DND-41 (cell line): ENCODE measurements at regions not wholly inside any gene's neighbourhood (a gene's known extent, or its start where the extent isn't known, plus 50 kb on each side); places are given as distances from the start of the nearest gene placed in this dataset.

ENCODE experiments used
- ATAC-seq: fragments of 200-7000 bp; cut with Tn5 transposase; 3 replicates; pipeline ENCODE4 v1.9.1; 2021; ENCODE audit warnings: low read depth; ENCODE audit not compliant: insufficient read depth
- DNase-seq: peaks from one replicate; pipeline ENCODE4 v3.0.0-alpha.2; 2020
- H2AFZ ChIP-seq: 2 replicates; pipeline ENCODE4 v1.6.0; 2012; ENCODE audit warnings: low read depth, low read length
- H3K27ac ChIP-seq: 2 replicates; pipeline ENCODE4 v1.5.1; 2012; ENCODE audit warnings: low read length, inconsistent platforms
- H3K27me3 ChIP-seq: fragments of 200-600 bp; sonication (generic); 2 replicates; pipeline ENCODE4 v1.6.0; 2012; ENCODE audit warnings: low read length, mild to moderate bottlenecking, inconsistent platforms; ENCODE audit not compliant: insufficient read depth, poor library complexity
- H3K36me3 ChIP-seq: 2 replicates; pipeline ENCODE4 v1.5.1; 2012; ENCODE audit warnings: low read length, inconsistent platforms; ENCODE audit not compliant: insufficient read depth
- H3K4me1 ChIP-seq: 2 replicates; pipeline ENCODE4 v1.5.1; 2012; ENCODE audit warnings: mild to moderate bottlenecking, low read length; ENCODE audit not compliant: insufficient read depth
- H3K4me2 ChIP-seq: 2 replicates; pipeline ENCODE4 v1.6.0; 2012; ENCODE audit warnings: mild to moderate bottlenecking, moderate library complexity, low read length, inconsistent platforms; ENCODE audit not compliant: insufficient read depth
- H3K4me3 ChIP-seq, 2 experiments: fragments of 200-600 bp in 1 of 2; shearing (Covaris generic) in 1 of 2; 2 replicates each; pipeline ENCODE4 v1.5.1; 2012 to 2016; ENCODE audit warnings: inconsistent platforms in 2 of 2, low read length in 2 of 2, mild to moderate bottlenecking in 2 of 2, low read depth in 1 of 2, moderate library complexity in 1 of 2
- H3K79me2 ChIP-seq: 2 replicates; pipeline ENCODE4 v1.6.0; 2012; ENCODE audit warnings: low read length, inconsistent platforms; ENCODE audit not compliant: insufficient read depth
- H3K9ac ChIP-seq: 2 replicates; pipeline ENCODE4 v1.6.0; 2012; ENCODE audit warnings: low read depth, mild to moderate bottlenecking, inconsistent platforms, low read length, moderate library complexity
- H3K9me3 ChIP-seq: 2 replicates; pipeline ENCODE4 v1.5.1; 2012; ENCODE audit warnings: low read length, moderate library complexity, mild to moderate bottlenecking, inconsistent platforms; ENCODE audit not compliant: insufficient read depth, severe bottlenecking
- H4K20me1 ChIP-seq: 2 replicates; pipeline ENCODE4 v1.6.0; 2012; ENCODE audit warnings: low read length; ENCODE audit not compliant: insufficient read depth
- CTCF ChIP-seq: IDR thresholded peaks from 2 replicates; pipeline ENCODE4 v1.5.1; 2012; ENCODE audit warnings: borderline replicate concordance, low read length, moderate library complexity, mild to moderate bottlenecking; ENCODE audit not compliant: poor library complexity, severe bottlenecking; ENCODE audit errors: extremely low read depth
- EZH2 ChIP-seq: IDR thresholded peaks from 3 replicates; pipeline ENCODE4 v1.6.1; 2012; ENCODE audit warnings: borderline replicate concordance, low read depth, mild to moderate bottlenecking, moderate library complexity, low read length, inconsistent platforms; ENCODE audit not compliant: severe bottlenecking

GRCh38 chr11:134502153-134502550, 90.1 kb upstream of the B3GAT1 start:
- Histone ChIP-seq H3K36me3 (no peaks in the 10 kb centered on the region), H3K4me2 (no peak overlapping the region), H3K79me2 (no peaks in the 10 kb centered on the region), H3K27me3 (no peaks in the 10 kb centered on the region), H4K20me1 (no peaks in the 10 kb centered on the region), H3K9me3 (no peaks in the 10 kb centered on the region), H3K4me1 (no peaks in the 10 kb centered on the region), H3K27ac (no peak overlapping the region), H2AFZ (no peak overlapping the region), H3K4me3 (no peak overlapping the region), H3K9ac (no peak overlapping the region)
- DNase-seq (no peak), ATAC-seq (no peak)
- TF ChIP-seq CTCF (no peak), EZH2 (no peak)

- ATAC-seq (no peak), DNase-seq (no peak)
- Histone ChIP-seq H3K27ac (no peak overlapping the region), H3K4me3 (no peak overlapping the region), H3K4me2 (no peak overlapping the region), H3K27me3 (no peaks in the 10 kb centered on the region), H2AFZ (no peak overlapping the region), H3K36me3 (no peaks in the 10 kb centered on the region), H4K20me1 (no peaks in the 10 kb centered on the region), H3K9me3 (no peaks in the 10 kb centered on the region), H3K79me2 (no peaks in the 10 kb centered on the region), H3K4me1 (no peaks in the 10 kb centered on the region), H3K9ac (no peak overlapping the region)
- TF ChIP-seq CTCF, result no peak
- TF ChIP-seq EZH2, result no peak
Observed at GRCh38 chr11:134501406-134502152, 89.5 kb upstream of the B3GAT1 start.

GRCh38 chr11:134500621-134501020, 88.6 kb upstream of the B3GAT1 start:
- Histone ChIP-seq H4K20me1 (no peaks in the 10 kb centered on the region), H3K4me1 (no peaks in the 10 kb centered on the region), H3K27me3 (no peaks in the 10 kb centered on the region), H3K27ac (no peak overlapping the region), H3K4me3 (no peak overlapping the region), H3K4me2 (no peak overlapping the region), H3K36me3 (no peaks in the 10 kb centered on the region), H3K9ac (no peak overlapping the region), H3K79me2 (no peaks in the 10 kb centered on the region), H3K9me3 (no peaks in the 10 kb centered on the region), H2AFZ (no peak overlapping the region)
- ATAC-seq (no peak), DNase-seq (no peak)
- TF ChIP-seq CTCF (no peak), EZH2 (no peak)
